Astrocyte of the spinal cord (primary cell): ENCODE measurements at regions not wholly inside any gene's neighbourhood (a gene's known extent, or its start where the extent isn't known, plus 50 kb on each side); places are given as distances from the start of the nearest gene placed in this dataset.

Source experiments
- DNase-seq: peaks from one replicate; pipeline ENCODE4 v3.0.0; 2011; ENCODE audit warnings: low read depth, low spot score
- H3K4me3 ChIP-seq: 2 replicates; pipeline ENCODE4 v1.5.1; 2011; ENCODE audit warnings: low read depth, mild to moderate bottlenecking, low read length, moderate library complexity
- in situ Hi-C: cut with HindIII; loops from 2 replicates; pipeline ENCODE4 v1.10.0; 2017; ENCODE audit warnings: low sequenced_read_pairs
- TF ChIP-seq, protein P1 (sequence below): IDR thresholded peaks from 2 replicates; pipeline ENCODE4 v1.5.1; 2012; ENCODE audit warnings: low read depth, mild to moderate bottlenecking, low read length, inconsistent platforms

DNA sequence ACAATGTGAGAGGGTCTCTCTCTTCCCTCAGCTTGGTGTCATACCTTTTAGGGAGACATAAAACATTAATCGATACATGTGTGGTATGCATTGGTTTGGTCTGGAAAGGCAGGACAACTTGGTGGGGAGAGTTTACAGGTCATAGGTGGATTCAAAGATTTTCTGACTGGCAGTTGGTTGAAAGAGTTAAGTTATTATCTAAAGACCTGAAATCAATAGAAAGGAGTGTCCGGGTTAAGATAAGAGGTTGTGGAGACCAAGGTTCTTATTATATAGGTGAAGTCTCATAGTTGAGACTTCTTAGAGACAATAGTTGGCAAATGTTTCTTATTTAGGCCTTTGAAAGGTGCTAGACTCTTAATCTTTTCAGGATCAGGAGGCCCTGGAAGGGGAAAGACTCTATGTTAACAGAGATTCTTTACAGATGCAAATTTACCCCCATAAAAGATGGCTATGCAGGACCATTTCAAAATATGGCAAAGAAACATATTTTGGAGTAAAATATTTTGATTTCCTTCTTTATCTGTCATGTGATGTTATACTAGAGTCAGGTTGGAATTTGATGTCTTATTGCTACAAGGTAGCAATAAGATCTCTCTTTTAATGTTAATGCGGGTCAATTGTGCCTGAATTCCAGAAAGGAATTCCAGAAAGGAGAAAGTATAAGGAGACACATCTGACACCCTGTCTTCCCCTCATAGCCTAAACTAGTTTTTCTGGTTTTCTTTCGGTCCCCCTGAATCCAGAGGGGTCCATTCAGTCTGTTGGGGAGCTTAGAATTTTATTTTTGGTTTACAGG, 59.2 kb upstream of the RCBTB2 start:
- H3K4me3 ChIP-seq: no peak overlapping the region
- TF ChIP-seq, protein P1, sequence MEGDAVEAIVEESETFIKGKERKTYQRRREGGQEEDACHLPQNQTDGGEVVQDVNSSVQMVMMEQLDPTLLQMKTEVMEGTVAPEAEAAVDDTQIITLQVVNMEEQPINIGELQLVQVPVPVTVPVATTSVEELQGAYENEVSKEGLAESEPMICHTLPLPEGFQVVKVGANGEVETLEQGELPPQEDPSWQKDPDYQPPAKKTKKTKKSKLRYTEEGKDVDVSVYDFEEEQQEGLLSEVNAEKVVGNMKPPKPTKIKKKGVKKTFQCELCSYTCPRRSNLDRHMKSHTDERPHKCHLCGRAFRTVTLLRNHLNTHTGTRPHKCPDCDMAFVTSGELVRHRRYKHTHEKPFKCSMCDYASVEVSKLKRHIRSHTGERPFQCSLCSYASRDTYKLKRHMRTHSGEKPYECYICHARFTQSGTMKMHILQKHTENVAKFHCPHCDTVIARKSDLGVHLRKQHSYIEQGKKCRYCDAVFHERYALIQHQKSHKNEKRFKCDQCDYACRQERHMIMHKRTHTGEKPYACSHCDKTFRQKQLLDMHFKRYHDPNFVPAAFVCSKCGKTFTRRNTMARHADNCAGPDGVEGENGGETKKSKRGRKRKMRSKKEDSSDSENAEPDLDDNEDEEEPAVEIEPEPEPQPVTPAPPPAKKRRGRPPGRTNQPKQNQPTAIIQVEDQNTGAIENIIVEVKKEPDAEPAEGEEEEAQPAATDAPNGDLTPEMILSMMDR: no peak
- no peak for DNase-seq
- in situ Hi-C loops: no loop called here

DNA sequence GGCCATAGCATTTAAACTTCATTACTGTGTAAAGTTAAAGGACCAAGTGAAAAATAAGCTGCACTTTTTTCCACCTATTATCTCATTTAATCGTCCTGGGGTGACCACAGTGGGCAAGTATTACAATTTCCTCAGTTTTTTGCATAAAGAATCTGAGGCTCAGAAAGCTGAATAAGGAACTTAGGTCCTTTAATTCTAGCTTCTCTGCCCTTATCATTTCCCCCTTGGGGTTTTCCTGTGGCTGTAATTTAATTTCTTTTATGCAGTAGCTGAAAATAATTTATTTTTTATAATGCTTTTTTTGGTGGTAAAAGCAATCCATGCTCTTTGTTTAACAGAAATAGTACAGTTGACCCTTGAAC, 59.8 kb upstream of the RCBTB2 start:
- no peak overlapping the region for H3K4me3 ChIP-seq
- TF ChIP-seq, protein P1: no peak
- no peak for DNase-seq
- in situ Hi-C loops: no loop called here

DNA sequence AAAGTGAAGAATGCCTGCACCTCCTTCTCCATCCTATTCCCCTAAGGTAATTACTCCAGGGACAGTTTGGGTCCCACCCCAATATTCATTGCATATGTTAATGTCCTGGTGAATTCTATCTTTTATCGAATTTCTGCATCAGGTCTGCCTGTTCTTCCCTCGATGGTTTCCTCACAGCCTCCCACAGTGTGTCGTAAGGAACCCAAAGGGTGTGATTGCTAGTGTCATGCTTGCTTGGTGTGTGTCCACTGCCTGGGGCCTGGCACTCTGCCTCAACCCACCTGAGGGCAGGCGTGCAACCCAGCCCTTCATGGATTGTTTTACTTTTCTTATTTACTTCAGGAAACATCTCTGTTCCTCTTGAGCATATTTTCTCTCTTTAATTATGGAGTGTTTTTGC, 60.2 kb upstream of the CYSLTR2 start:
- TF ChIP-seq, protein P1: no peak
- in situ Hi-C loops: no loop called here
- no peak overlapping the region for H3K4me3 ChIP-seq
- DNase-seq: no peak

DNA sequence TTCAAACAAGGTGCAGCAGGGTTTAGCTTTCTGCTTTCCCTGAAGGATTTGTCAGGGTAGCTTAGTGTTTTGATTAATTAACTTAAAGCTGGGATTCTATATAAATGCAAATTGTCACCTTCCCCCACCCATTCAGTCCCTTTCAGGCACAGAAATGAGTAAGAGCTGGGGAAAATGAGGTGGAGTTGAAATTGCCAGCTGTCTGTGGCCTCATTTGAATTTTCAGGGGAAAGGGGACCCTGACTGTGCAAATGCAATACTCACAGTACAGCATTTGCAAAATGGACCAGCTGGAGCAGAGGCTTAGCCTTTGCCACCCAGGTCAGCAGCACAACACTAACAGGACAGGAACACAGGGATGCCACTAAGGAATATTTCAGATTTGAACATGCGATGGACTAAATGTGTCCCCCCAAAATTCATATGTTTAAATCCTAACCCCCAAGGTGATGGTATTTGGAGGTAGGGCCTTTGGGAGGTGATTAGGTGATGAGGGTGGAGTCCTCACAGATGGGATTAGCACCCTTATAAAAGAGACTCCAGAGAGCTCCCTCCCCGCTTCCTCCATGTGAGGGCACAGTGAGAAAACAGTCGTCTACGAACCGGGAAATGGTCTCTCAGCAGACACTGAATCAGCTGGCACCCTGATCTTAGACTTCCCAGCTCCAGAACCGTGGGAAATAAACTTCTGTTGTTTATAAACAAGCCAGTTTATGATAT, 59.5 kb upstream of the CYSLTR2 start:
- in situ Hi-C loops: no loop called here
- TF ChIP-seq, protein P1: no peak
- no peak overlapping the region for H3K4me3 ChIP-seq
- no peak for DNase-seq

DNA sequence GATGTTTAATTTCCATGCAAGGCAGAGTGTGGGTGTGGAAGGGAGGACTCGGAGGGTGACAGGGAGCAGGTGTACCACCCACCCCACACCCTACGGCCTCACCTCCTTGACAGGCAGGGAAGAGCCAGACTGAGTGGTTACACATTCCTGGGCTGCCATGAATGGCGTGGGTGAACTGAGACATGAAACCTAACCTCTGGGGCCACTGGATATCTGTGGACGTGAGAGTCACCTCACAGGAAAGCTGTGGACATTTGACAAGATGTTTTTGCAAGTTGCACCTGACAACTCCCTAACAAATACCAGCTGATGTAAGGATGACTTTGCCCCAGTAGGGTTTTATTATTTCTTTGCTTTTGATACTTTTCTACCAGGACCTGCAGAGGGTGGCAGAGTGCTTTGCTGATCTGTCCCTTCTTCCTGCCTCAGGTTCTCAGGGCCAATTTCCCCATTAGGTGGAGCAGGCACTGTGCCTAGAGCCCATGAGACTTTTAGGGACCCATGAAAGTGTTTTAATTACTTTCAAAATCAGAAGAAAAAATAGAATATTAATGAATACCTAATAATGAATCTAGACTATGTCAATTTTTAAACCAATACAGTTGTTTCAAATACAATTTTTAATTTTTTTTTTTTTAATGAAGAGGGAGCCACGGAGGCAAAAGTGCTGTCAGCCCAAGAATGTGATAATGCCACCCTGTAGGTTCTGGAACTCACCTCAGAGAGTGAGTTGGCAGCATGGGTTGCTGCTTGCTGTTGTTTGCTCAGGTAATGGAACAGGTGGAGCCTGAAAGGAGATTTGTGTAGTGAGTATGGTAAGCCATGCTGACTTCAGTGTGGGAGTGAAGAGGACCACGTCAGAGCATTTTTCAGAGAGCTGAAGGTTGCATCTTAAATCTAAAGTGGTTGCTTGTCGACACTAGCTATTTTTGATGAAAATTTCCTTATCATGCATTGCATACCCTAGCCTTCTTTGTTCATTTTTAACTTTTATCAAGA, 58.0 kb upstream of the CYSLTR2 start:
- peak; percentile 72 for DNase-seq
- in situ Hi-C loops: no loop called here
- TF ChIP-seq, protein P1: peak; percentile 71
- H3K4me3 ChIP-seq: no peak overlapping the region
